Small intestine (tissue), 7 donors: ENCODE measurements at regions not wholly inside any gene's neighbourhood (a gene's known extent, or its start where the extent isn't known, plus 50 kb on each side); places are given as distances from the start of the nearest gene placed in this dataset.
"Not testable (repeated sequence)": the region's sequence is repeated elsewhere in the genome, so short reads cannot be mapped to it uniquely, and the experiment has no call there.

Experiments
- DNase-seq, 2 donors: peaks; one replicate each; pipeline versions ENCODE4 v3.0.0 to v3.0.0-alpha.2; 2013
- FAIRE-seq: peaks from 2 replicates; lab custom pipeline; 2012; peaks lifted over from hg19 to GRCh38; lab: Jason Lieb, UNC
- H3K27ac ChIP-seq, 3 donors: one replicate each; pipeline ENCODE4 v1.5.1; 2013; ENCODE audit warnings: low read length in 2 of 3, mild to moderate bottlenecking in 2 of 3, control low read depth in 1 of 3, inconsistent platforms in 1 of 3, low read depth in 1 of 3, moderate library complexity in 1 of 3
- H3K27me3 ChIP-seq, 3 donors: one replicate each; pipeline ENCODE4 v1.6.1; 2013; ENCODE audit warnings: low read length in 3 of 3, inconsistent platforms in 1 of 3; ENCODE audit not compliant: control insufficient read depth in 3 of 3, insufficient read depth in 3 of 3
- H3K36me3 ChIP-seq, 3 donors: one replicate each; pipeline ENCODE4 v1.6.1; 2013; ENCODE audit warnings: low read length in 3 of 3, inconsistent platforms in 1 of 3, low read depth in 1 of 3, mild to moderate bottlenecking in 1 of 3, moderate library complexity in 1 of 3; ENCODE audit not compliant: control insufficient read depth in 3 of 3, insufficient read depth in 2 of 3
- H3K4me1 ChIP-seq, 3 donors: one replicate each; pipeline ENCODE4 v1.6.1; 2013; ENCODE audit warnings: low read length in 2 of 3, inconsistent platforms in 1 of 3, low read depth in 1 of 3, mild to moderate bottlenecking in 1 of 3, moderate library complexity in 1 of 3; ENCODE audit not compliant: control insufficient read depth in 3 of 3, insufficient read depth in 2 of 3
- H3K4me3 ChIP-seq, 3 donors: one replicate each; pipeline ENCODE4 v1.5.1; 2013; ENCODE audit warnings: low read length in 3 of 3, control low read depth in 1 of 3, inconsistent platforms in 1 of 3, low read depth in 1 of 3, mild to moderate bottlenecking in 1 of 3, moderate library complexity in 1 of 3
- H3K9me3 ChIP-seq, 2 donors: one replicate each; pipeline ENCODE4 v1.6.1; 2013; ENCODE audit warnings: low read depth in 1 of 2, low read length in 1 of 2; ENCODE audit not compliant: control insufficient read depth in 2 of 2, insufficient read depth in 1 of 2
- WGBS, 3 donors: extraction: QIAGEN DNeasy Blood & Tissue Kit; methylation state at CpG; one replicate each; pipeline ENCODE4 v1.1.7; 2013; 5-methylcytosine and 5-hydroxymethylcytosine counted together
- donor health status: healthy with polysubstance abuse.
- donor health status: control.
- donor health status: control.
- donor health status: Bipolar disorder and iron deficiency.
- donor health status: healthy.

- not testable (repeated sequence) for FAIRE-seq
Measured at GRCh38 chr4:3380336-3380735, 61.4 kb upstream of the HGFAC start.

GRCh38 chr4:3381208-3381607 is 60.6 kb upstream of the HGFAC start:
- Histone ChIP-seq H3K9me3 (peaks cover 0 to 17% of the 10 kb centered on the region in 2 donors), H3K36me3 (peaks cover 0 to 15% (median 0%) of the 10 kb centered on the region in 3 donors), H3K4me1 (peaks cover 0 to 16% (median 0%) of the 10 kb centered on the region in 3 donors)
- FAIRE-seq, DNase-seq, H3K4me3 ChIP-seq, H3K27me3 ChIP-seq, H3K27ac ChIP-seq: not testable (repeated sequence)
- whole genome bisulfite sequencing, 3 donors: 72 to 82% (median 77%) methylated on average over 5 of the region's 5 CpGs

More at GRCh38 chr4:3380336-3380735, 61.4 kb upstream of the HGFAC start:
- Histone ChIP-seq H3K9me3 (peaks cover 0 to 17% of the 10 kb centered on the region in 2 donors), H3K36me3 (peaks cover 0 to 21% (median 0%) of the 10 kb centered on the region in 3 donors), H3K4me1 (peaks cover 0 to 11% (median 0%) of the 10 kb centered on the region in 3 donors)
- H3K4me3 ChIP-seq, H3K27ac ChIP-seq, H3K27me3 ChIP-seq, DNase-seq: not testable (repeated sequence)
- 84 to 94% (median 88%) methylated on average over 3 of the region's 3 CpGs for WGBS, 3 donors

DNA sequence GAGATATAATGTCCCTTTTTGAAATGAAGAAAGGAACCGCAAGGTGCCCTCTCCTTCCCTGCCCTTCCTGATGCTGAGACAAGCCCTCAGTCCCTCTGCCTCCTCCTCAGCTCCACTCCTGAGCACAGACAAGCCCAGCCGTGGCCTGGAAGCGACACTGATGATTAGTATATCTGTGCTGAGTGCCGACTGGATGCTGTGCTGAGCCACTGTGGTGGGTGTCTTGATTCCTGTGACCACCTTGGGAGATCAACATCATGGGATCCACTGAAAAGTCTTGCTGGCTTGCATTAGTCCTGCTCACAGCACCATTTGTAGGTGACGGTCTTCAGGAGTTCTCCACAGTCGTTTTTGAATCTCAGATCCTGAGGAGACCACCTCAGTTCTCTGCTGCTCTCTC is 59.5 kb upstream of the HGFAC start:
- H3K4me1 ChIP-seq: peaks cover 0 to 19% (median 0%) of the 10 kb centered on the region in 3 donors
- no peaks in the 10 kb centered on the region for H3K27me3 ChIP-seq
- WGBS, 3 donors: 87 to 93% (median 90%) methylated on average over 6 of the region's 6 CpGs
- peaks cover 0 to 17% of the 10 kb centered on the region in 2 donors for H3K9me3 ChIP-seq
- peaks cover 0 to 9% (median 0%) of the 10 kb centered on the region in 3 donors for H3K36me3 ChIP-seq
- H3K27ac ChIP-seq: no peak overlapping the region
- FAIRE-seq (no peak), DNase-seq (no peak)
- H3K4me3 ChIP-seq: no peak overlapping the region

DNA sequence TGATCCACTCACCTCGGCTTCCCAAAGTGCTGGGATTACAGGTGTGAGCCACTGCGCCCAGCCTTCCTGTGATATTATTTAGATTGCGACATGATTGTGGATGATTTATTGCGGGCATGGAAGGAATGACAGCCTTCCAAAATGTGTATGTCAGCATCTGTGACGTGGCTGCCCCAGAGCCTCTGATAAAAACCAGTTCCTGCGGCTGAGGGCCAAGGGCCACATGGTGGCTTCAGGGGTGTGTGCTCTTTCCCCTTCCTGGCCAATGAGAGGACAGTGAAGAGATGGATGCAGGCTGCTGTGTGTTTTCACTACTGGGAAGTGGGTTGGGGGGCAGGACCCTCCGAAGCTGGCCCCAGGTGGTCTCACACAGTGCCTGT is 57.4 kb upstream of the HGFAC start:
- FAIRE-seq: no peak
- 26 to 56% (median 41%) methylated on average over 7 of the region's 7 CpGs for WGBS, 3 donors
- Histone ChIP-seq H3K4me1 (peaks cover 0 to 24% (median 0%) of the 10 kb centered on the region in 3 donors), H3K27me3 (no peaks in the 10 kb centered on the region), H3K4me3 (peak overlapping the region in 2 of 3 donors; percentile 38 to 40), H3K36me3 (peaks cover 0 to 10% (median 0%) of the 10 kb centered on the region in 3 donors), H3K27ac (peak overlapping the region; percentile 22 to 80 (median 61)), H3K9me3 (peaks cover 0 to 17% of the 10 kb centered on the region in 2 donors)
- peak; percentile 76 to 79 for DNase-seq

GRCh38 chr4:3384771-3385710 is 56.7 kb upstream of the HGFAC start:
- Histone ChIP-seq H3K4me3 (peak overlapping the region in 2 of 3 donors; percentile 38 to 40), H3K9me3 (peaks cover 0 to 10% of the 10 kb centered on the region in 2 donors), H3K36me3 (peaks cover 0 to 12% (median 0%) of the 10 kb centered on the region in 3 donors), H3K4me1 (peaks cover 0 to 24% (median 0%) of the 10 kb centered on the region in 3 donors), H3K27ac (peak overlapping the region; percentile 45 to 80 (median 61)), H3K27me3 (no peaks in the 10 kb centered on the region)
- peak; percentile 67 to 88 for DNase-seq
- FAIRE-seq: no peak
- WGBS, 3 donors: 36 to 53% (median 53%) methylated on average over 34 to 35 of the region's 35 CpGs

GRCh38 chr4:3385711-3386420 is 55.9 kb upstream of the HGFAC start:
- Histone ChIP-seq H3K27me3 (no peaks in the 10 kb centered on the region), H3K27ac (peak overlapping the region in 2 of 3 donors; percentile 12 to 80), H3K36me3 (peaks cover 0 to 12% (median 0%) of the 10 kb centered on the region in 3 donors), H3K4me3 (no peak overlapping the region), H3K9me3 (peaks cover 0 to 3% of the 10 kb centered on the region in 2 donors), H3K4me1 (peaks cover 0 to 24% (median 0%) of the 10 kb centered on the region in 3 donors)
- FAIRE-seq (no peak), DNase-seq (no peak)
- 85 to 87% (median 86%) methylated on average over 21 of the region's 21 CpGs for WGBS, 3 donors

DNA sequence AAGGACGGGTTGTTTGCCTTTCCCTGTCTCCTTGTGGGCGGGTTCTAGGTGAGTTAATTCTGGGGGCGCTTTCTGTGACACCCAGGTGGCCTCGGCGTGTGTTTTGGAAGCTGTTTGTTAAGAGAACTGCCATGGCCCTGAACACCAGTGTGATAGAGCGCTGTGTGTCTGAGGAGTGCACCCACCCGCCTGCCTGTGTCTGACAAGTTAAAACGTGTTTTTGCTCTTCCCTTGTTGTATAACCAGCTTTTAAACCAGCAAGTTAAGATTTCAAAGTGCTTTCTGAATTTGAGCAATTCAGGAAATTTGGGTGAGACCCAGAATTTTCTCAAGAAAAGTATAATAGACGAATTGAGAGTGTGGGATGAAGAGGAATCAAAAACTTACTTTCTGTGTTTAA is 55.2 kb upstream of the HGFAC start:
- no peaks in the 10 kb centered on the region for H3K27me3 ChIP-seq
- no peak overlapping the region for H3K4me3 ChIP-seq
- no peak overlapping the region for H3K27ac ChIP-seq

More for the DNA sequence above, 55.2 kb upstream of the HGFAC start:
- no peak for DNase-seq
- FAIRE-seq: no peak
- H3K36me3 ChIP-seq: peaks cover 0 to 14% (median 0%) of the 10 kb centered on the region in 3 donors
- peaks cover 0 to 24% (median 0%) of the 10 kb centered on the region in 3 donors for H3K4me1 ChIP-seq
- no peaks in the 10 kb centered on the region for H3K9me3 ChIP-seq
- 76 to 78% (median 77%) methylated on average over 9 of the region's 9 CpGs for WGBS, 3 donors
